Neutrophil (primary cell): ENCODE measurements at regions not wholly inside any gene's neighbourhood (a gene's known extent, or its start where the extent isn't known, plus 50 kb on each side); places are given as distances from the start of the nearest gene placed in this dataset.

ENCODE experiments used
- H3K27ac ChIP-seq: fragments of 200-600 bp; sonication (generic); 2 replicates; pipeline ENCODE4 v1.5.1; 2016; ENCODE audit warnings: mild to moderate bottlenecking, moderate library complexity
- H3K27me3 ChIP-seq: fragments of 200-600 bp; sonication (generic); 2 replicates; pipeline ENCODE4 v1.6.0; 2016; ENCODE audit warnings: mild to moderate bottlenecking
- H3K36me3 ChIP-seq: fragments of 200-600 bp; sonication (generic); 2 replicates; pipeline ENCODE4 v1.5.1; 2017
- H3K4me1 ChIP-seq, 2 experiments: fragments of 200-600 bp in 1 of 2; sonication (generic) in 1 of 2; 1 replicate in 1 of 2; 2 replicates in 1 of 2; pipeline versions ENCODE4 v1.5.1 to v1.6.1; 2013 to 2016; ENCODE audit warnings: low read depth in 1 of 2, low read length in 1 of 2, mild to moderate bottlenecking in 1 of 2, moderate library complexity in 1 of 2; ENCODE audit not compliant: control insufficient read depth in 1 of 2, insufficient read depth in 1 of 2
- H3K4me3 ChIP-seq, 2 experiments: fragments of 200-600 bp in 1 of 2; sonication (generic) in 1 of 2; 1 replicate in 1 of 2; 2 replicates in 1 of 2; pipeline ENCODE4 v1.5.1; 2013 to 2016; ENCODE audit warnings: low read depth in 1 of 2, low read length in 1 of 2, mild to moderate bottlenecking in 1 of 2, moderate library complexity in 1 of 2
- H3K9me3 ChIP-seq: fragments of 200-600 bp; sonication (generic); 2 replicates; pipeline ENCODE4 v1.5.1; 2016
- TF ChIP-seq, protein P1 (sequence below): fragments of 200-600 bp; sonication (generic); IDR thresholded peaks from 2 replicates; pipeline ENCODE4 v1.5.1; 2016; ENCODE audit warnings: antibody characterized with exemption

DNA sequence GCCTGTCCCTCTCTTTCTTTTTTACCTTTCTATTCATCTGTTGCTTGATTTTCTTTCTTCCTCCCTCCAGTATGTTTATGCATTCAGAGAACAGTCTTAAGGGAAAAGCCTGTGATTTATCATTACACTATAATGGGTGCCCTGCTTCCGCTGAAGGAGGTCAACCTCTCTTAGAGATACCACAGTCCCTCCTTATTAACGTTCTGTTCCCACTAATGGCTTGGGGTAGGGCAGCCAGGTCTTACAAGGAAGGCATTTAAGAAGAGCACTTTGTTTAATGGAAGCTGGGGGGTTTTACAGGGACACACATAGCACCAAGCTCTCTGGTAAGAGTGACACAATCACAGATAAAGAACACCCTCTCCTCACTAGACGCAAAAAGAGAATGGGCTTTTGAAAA, 523.5 kb downstream of the NUF2 start:
- TF ChIP-seq, protein P1, sequence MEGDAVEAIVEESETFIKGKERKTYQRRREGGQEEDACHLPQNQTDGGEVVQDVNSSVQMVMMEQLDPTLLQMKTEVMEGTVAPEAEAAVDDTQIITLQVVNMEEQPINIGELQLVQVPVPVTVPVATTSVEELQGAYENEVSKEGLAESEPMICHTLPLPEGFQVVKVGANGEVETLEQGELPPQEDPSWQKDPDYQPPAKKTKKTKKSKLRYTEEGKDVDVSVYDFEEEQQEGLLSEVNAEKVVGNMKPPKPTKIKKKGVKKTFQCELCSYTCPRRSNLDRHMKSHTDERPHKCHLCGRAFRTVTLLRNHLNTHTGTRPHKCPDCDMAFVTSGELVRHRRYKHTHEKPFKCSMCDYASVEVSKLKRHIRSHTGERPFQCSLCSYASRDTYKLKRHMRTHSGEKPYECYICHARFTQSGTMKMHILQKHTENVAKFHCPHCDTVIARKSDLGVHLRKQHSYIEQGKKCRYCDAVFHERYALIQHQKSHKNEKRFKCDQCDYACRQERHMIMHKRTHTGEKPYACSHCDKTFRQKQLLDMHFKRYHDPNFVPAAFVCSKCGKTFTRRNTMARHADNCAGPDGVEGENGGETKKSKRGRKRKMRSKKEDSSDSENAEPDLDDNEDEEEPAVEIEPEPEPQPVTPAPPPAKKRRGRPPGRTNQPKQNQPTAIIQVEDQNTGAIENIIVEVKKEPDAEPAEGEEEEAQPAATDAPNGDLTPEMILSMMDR, result no peak

GRCh38 chr1:163863731-163864130, 542.0 kb downstream of the NUF2 start:
- TF ChIP-seq, protein P1, result no peak

More for the DNA sequence above, 523.5 kb downstream of the NUF2 start:
- Histone ChIP-seq H3K4me3 (no peak overlapping the region), H3K9me3 (no peaks in the 10 kb centered on the region), H3K27me3 (no peaks in the 10 kb centered on the region), H3K4me1 (no peaks in the 10 kb centered on the region), H3K27ac (no peak overlapping the region), H3K36me3 (no peaks in the 10 kb centered on the region)

GRCh38 chr1:163864207-163864606, 542.5 kb downstream of the NUF2 start:
- H3K9me3 ChIP-seq, result no peaks in the 10 kb centered on the region
- no peaks in the 10 kb centered on the region for H3K27me3 ChIP-seq
- TF ChIP-seq, protein P1, result no peak
- no peaks in the 10 kb centered on the region for H3K4me1 ChIP-seq
- no peaks in the 10 kb centered on the region for H3K36me3 ChIP-seq
- no peak overlapping the region for H3K4me3 ChIP-seq
- no peak overlapping the region for H3K27ac ChIP-seq

More at GRCh38 chr1:163863731-163864130, 542.0 kb downstream of the NUF2 start:
- no peaks in the 10 kb centered on the region for H3K4me1 ChIP-seq
- no peak overlapping the region for H3K27ac ChIP-seq
- no peaks in the 10 kb centered on the region for H3K9me3 ChIP-seq
- no peaks in the 10 kb centered on the region for H3K27me3 ChIP-seq
- no peak overlapping the region for H3K4me3 ChIP-seq
- H3K36me3 ChIP-seq, result no peaks in the 10 kb centered on the region

DNA sequence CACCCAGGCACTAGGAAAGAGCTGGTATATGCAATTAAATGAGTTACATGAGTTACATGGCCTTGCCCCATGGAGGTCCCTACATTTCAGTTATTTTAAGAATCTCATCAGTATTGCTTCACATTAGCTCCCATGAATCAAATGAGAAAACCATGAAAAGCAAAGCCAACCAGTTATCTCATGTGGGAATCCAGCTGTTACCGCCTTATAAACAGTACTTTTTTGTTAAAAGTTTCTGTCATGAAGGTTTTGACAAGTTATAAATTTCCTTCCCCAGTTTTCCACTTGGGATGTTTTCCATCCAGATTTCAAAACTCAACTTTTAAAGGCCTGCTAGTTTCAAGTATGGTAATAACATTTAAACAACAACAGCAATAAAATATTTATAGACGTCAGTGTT, 544.8 kb downstream of the NUF2 start:
- Histone ChIP-seq H3K36me3 (no peaks in the 10 kb centered on the region), H3K4me1 (no peaks in the 10 kb centered on the region), H3K9me3 (no peaks in the 10 kb centered on the region), H3K27ac (no peak overlapping the region), H3K4me3 (no peak overlapping the region), H3K27me3 (no peaks in the 10 kb centered on the region)
- TF ChIP-seq, protein P1, result no peak

GRCh38 chr1:163870666-163871065, 548.9 kb downstream of the NUF2 start:
- TF ChIP-seq, protein P1, result no peak
- Histone ChIP-seq H3K36me3 (no peaks in the 10 kb centered on the region), H3K27me3 (no peaks in the 10 kb centered on the region), H3K4me1 (no peaks in the 10 kb centered on the region), H3K4me3 (no peak overlapping the region), H3K27ac (no peak overlapping the region), H3K9me3 (no peaks in the 10 kb centered on the region)

DNA sequence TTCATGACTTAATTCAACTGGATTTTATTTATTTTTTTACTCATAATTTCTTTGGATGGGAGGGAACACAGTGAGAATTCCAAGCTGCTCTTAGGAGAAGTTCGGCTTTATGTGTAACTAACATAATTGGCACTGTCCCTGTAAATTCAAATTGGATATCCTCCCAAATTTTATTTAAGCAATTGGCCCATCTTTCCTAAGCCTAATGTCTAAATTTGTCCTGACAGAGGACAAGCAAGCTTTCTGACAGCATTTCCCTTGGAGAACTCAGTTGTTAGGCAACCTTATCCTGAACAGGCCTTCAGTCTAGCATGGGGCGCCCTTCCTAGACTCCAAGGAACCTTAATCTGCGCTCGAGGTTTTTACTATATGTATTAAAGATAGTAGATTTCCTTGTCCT, 550.3 kb downstream of the NUF2 start:
- TF ChIP-seq, protein P1, result no peak
- Histone ChIP-seq H3K27ac (no peak overlapping the region), H3K4me3 (no peak overlapping the region), H3K36me3 (no peaks in the 10 kb centered on the region), H3K27me3 (no peaks in the 10 kb centered on the region), H3K4me1 (no peaks in the 10 kb centered on the region), H3K9me3 (no peaks in the 10 kb centered on the region)
